ENCODE measurements at regions not wholly inside any gene's neighbourhood (a gene's known extent, or its start where the extent isn't known, plus 50 kb on each side); places are given as distances from the start of the nearest gene placed in this dataset.

DNA sequence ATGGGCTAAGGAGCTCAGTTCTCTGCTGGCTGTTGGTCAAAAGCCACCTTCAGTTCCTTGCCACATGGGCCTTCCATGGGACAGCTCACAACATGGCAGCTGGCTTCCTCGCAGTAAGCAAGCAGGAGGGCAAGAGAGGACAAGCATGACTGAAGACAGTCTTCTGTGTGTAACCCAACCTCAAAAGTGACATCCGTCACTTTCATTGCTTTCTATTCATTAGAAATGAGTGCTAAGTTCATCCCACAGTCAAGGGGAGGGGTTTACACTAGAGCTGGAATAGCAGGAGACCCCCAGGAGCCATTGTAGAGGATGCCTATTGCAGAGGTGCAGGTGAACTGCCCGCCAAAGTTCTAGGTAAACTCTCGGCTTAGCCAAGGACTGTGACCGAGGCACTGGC, 163.3 kb downstream of the NUFIP1 start:
- no peak for TF ChIP-seq CTCF (IDR thresholded peaks at IDR 0.05; ENCODE audit: poor library complexity)
- TF ChIP-seq EZH2 (IDR thresholded peaks at IDR 0.05; ENCODE audit: borderline replicate concordance), result no peak
- TF ChIP-seq EZH2phosphoT487 (IDR thresholded peaks at IDR 0.05; ENCODE audit: low read depth, severe bottlenecking, unreplicated experiment), result no peak
